ENCODE measurements at regions not wholly inside any gene's neighbourhood (a gene's known extent, or its start where the extent isn't known, plus 50 kb on each side); places are given as distances from the start of the nearest gene placed in this dataset.

GRCh38 chr5:145443366-145443765, 391.8 kb downstream of the PRELID2 start:
- TF ChIP-seq, protein P1, sequence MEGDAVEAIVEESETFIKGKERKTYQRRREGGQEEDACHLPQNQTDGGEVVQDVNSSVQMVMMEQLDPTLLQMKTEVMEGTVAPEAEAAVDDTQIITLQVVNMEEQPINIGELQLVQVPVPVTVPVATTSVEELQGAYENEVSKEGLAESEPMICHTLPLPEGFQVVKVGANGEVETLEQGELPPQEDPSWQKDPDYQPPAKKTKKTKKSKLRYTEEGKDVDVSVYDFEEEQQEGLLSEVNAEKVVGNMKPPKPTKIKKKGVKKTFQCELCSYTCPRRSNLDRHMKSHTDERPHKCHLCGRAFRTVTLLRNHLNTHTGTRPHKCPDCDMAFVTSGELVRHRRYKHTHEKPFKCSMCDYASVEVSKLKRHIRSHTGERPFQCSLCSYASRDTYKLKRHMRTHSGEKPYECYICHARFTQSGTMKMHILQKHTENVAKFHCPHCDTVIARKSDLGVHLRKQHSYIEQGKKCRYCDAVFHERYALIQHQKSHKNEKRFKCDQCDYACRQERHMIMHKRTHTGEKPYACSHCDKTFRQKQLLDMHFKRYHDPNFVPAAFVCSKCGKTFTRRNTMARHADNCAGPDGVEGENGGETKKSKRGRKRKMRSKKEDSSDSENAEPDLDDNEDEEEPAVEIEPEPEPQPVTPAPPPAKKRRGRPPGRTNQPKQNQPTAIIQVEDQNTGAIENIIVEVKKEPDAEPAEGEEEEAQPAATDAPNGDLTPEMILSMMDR (IDR thresholded peaks at IDR 0.05), result no peak
- TF ChIP-seq POLR2A (IDR thresholded peaks at IDR 0.05) (no peak), POLR2AphosphoS5 (IDR thresholded peaks at IDR 0.05; ENCODE audit: insufficient read depth in 1 of 2, low read depth in 1 of 2) (no peak)

All from vagina (tissue), 2 donors.